ENCODE measurements at regions not wholly inside any gene's neighbourhood (a gene's known extent, or its start where the extent isn't known, plus 50 kb on each side); places are given as distances from the start of the nearest gene placed in this dataset.

GRCh38 chr4:124591637-124592036 lies 120.9 kb downstream of the ANKRD50 start:
- no peak for TF ChIP-seq CTCF (conservative IDR thresholded peaks at IDR 0.05)
- TF ChIP-seq ZFX (IDR thresholded peaks at IDR 0.05): no peak
